ENCODE measurements at regions not wholly inside any gene's neighbourhood (a gene's known extent, or its start where the extent isn't known, plus 50 kb on each side); places are given as distances from the start of the nearest gene placed in this dataset.
A peak's percentile ranks its signal among the peaks of the same experiment; 100 is the strongest.
"Not testable (repeated sequence)": the region's sequence is repeated elsewhere in the genome, so short reads cannot be mapped to it uniquely, and the experiment has no call there.

DNA sequence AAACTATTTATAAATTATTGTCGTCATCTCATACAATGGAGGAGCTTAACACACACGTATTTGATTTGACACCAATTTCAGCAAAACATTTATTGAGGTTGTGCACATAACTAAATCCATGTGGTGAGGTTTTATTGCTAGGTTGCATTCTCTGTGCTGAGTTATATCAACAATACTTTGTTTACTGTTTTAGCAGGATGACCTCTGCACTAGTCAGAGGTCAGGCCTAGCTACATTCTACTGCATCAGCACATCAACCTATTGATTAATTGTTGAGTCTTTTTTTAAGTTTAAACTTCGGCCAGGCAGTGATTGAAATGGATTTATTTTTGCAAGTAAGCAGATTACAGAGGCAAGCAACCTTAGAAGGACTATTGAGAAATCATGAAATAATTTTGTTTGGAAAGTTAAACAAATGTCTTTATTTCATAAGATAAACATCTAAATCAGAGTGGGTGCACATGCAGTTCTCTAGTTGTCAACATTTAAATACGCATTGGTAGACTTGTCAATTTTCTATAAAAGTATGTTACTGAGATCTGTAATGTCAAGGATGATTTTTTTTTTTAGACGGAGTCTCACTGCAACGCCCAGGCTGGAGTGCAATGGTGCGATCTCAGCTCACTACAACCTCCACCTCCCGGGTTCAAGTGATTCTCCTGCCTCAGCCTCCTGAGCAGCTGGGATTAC lies 75.2 kb upstream of the CD28 start:
- peak; percentile 9 for DNase-seq (ENCODE audit: low spot score)

DNA sequence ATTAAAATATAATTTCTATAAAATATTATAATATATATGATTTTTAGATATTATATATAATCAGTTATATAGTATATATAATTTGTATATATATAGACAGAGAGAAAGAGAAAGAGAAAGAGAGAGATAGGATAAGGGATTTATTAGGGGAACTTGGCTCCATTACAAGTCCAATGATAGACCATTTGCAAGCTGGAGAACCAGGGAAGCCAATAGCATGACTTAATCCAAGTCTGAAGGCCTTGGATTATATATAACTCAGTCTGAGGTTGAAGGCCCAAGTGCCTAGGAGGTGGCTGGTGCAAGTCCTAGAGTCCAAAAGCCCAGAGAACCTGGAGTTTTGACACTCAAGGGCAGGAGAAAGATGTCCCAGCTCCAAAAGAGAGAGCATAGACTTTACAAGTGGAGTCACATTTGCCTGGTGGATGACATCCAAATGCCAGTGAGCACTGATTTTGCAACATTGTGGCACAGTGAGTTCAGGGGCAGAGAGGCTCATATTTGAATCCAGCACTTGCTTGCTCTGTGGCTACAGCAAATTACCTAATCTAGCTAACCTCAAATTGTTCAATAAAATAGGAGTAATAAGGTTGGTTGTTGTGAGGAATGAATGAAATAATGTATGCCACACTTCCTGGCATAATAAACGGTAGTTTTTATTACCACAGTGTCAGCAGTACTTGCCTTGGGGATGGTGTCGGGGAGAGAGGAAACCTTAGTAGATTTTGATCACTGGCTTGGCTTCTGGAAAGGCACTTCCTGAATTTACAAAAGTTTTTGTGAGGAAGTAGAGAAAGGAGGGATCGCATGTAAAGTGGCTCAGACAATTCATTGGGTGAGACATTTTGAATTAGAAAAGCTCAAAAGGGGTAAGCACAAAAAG lies 69.6 kb upstream of the CD28 start:
- DNase-seq (ENCODE audit: low spot score), result peak; percentile 32

DNA sequence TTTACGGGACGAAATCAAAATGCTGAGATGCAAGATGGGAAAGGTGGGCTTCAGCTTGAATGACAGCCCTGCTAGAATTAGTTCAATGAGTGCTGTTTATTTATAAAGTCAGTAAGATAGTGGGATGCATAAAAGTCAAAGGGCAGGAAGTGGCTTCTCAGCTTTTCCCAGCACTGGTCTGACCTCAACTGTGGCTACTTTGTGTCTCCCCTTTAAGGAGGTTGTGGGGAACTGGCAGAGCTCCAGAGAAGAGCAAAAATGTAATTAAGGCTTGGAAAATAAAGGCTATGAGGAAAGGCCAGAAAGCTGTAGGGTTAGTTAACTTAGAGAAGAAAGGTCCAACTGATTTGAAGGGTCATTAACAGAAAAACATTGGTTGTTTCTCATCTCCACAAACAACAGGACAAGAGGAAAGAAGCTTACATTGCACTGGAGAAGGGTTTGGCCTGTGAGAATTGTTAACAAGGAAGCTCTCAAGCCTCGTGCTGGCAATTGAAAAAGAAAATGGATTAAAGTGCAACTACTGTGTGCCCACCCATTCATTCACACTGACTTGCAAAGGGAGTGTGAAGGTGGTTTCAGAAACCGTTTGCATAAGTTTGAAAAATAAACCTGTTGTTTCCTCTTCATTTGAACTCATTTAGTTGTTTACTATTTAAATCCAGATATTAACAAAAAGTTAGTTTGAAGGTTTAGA lies 68.8 kb upstream of the CD28 start:
- DNase-seq (ENCODE audit: low spot score), result no peak

DNA sequence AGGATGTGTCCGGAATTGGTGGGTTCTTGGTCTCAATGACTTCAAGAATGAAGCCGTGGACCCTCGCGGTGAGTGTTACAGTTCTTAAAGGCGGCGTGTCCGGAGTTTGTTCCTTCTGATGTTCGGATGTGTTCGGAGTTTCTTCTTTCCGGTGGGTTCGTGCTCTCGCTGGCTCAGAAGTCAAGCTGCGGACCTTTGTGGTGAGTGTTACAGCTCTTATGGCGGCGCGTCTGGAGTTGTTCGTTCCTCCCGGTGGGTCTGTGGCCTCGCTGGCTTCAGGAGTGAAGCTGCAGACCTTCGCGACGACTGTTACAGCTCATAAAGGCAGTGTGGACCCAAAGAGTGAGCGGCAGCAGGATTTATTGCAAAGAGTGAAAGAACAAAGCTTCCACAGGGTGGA lies 64.6 kb upstream of the CD28 start:
- DNase-seq (ENCODE audit: low spot score), result not testable (repeated sequence)

DNA sequence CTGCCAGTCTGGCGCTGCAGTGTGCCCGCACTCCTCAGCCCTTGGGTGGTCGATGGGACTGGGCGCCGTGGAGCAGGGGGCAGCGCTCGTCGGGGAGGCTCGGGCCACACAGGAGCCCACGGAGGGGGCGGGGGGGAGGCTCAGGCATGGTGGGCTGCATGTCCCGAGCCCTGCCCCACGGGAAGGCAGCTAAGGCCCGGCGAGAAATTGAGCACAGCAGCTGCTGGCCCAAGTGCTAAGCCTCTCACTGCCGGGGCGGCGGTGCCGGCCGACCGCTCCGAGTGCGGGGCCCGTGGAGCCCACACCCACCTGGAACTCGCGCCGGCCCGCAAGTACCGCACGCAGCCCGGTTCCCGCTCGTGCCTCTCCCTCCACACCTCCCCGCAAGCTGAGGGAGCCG lies 63.6 kb upstream of the CD28 start:
- not testable (repeated sequence) for DNase-seq (ENCODE audit: low spot score)

DNA sequence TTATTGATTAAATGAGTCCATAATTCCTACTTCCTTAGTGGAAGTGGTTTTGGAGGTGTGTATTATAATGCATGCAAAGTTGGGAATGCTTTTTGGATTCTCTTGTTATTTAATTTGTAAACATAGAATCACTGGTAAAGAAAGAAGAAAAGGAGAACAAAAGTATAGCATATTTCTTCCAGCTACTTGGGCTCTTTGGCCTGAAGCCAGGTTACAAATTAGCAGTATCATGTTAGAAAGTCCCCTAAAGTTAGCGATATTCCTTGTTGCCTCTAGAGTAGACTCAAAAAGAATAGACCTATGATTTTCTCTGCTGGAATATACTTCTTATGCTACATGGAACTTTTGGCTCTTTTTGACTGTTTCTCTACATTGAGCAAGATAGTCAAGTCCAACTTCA lies 60.6 kb upstream of the CD28 start:
- no peak for DNase-seq (ENCODE audit: low spot score)

DNA sequence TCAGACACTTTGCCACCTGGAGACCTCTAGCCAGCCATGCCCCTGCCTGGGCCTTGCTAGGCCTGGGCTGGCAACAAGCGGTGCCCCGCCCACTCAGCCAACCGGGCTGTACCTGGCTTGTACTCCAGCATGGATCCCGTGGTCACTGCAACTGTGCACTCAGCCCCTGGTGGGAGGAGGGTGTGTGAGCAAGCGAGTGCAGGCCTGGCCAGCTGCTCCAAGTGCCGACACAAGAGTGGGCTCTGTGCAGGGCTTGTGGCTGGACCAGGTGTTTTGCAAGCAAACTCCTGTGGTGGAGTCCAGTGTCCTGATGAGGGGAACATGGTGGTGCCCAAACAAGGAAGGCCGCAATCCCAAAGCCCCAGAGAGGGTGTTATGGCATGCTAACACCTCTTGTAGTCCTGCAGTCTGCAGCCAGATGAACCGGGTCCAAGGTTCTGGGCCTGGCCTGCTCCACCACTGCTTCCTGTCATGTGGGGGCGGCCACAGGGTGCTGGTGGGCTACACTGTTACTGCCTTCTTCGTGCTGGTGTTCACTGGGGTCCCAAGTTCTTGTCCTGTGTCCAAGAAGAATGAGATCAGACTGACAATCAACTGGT lies 60.1 kb upstream of the CD28 start:
- DNase-seq (ENCODE audit: low spot score), result no peak

DNA sequence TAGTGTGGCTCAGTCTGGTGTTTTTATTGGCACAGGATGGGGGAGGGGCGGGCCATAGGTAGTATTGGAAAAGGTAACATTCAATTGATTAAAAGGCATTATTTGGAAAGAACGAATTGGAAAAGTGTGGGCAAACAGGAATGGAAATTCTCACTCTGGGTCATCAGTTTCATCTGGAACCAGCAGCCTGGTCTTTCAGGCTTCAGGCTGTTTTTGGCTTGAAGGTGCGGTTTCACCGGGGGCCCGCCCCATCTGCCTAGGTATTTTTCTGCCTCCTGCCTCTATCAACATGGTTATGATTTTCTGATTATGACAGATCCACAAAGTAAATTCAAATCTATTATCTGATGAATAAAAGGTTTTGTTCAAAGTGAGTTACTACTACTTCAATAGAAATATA lies 59.5 kb upstream of the CD28 start:
- no peak for DNase-seq (ENCODE audit: low spot score)

DNA sequence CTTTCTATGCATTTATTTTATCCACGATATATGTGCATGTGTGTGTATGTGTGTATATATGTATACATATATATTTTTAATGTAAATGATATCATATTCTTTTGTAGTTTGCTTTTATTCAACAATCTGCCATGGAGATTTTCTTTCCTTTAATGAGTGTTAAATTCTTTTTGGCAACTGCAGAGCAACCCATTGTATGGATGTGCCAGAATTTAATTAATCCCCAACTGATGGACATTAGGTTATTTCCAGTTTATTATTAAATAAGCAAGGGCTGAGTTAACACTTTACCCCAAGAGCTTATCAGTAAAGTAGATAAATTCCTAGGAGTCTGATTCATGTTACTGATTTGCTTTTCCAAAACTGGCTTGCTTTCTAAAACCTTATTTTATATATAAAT lies 58.9 kb upstream of the CD28 start:
- DNase-seq (ENCODE audit: low spot score), result no peak

DNA sequence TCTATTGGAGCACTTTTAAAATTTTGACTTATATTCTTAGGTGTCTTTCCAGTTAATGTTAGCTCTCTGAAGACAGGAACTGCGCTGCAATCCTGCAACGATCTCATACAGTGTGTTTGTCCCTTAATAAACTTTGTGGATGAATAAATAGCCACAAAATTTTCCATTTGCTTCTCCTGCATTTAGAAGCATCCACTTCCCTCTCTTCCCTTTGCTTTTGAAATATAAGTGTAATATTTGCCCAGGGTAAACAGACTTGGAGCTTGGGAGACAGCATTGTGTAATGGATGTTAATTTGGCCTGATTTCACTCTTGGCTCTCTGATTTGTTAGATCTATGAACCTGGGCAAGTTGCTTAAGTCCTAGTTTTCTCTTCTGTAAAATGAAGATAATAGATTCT lies 58.2 kb upstream of the CD28 start:
- DNase-seq (ENCODE audit: low spot score), result no peak

DNA sequence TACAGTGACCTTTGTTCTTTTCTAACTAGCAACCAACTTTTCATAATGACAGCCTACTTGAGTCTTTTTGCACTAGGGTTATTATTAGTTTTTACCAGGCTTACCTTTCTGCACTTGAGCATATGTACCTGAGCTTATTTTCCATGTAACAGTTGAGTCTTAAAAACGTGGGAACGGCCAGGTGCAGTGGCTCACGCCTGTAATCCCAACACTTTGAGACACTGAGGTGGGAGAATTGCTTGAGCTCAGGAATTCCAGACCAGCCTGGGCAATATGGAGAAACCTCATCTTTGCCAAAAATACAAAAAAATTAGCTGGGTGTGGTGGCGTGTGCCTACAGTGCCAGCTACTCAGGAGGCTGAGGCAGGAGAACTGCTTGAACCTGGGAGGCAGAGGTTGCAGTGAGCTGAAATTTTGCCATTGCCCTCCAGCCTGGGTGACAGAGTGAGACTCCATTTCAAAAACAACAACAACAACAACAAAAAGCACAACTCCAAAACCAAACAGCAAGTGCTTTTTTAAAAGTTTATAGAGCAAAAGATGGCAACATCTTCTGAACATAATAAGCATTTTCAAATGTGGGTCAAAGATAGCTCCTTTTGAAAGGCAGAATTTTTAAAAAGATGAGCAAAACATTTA lies 57.1 kb upstream of the CD28 start:
- DNase-seq (ENCODE audit: low spot score), result no peak

DNA sequence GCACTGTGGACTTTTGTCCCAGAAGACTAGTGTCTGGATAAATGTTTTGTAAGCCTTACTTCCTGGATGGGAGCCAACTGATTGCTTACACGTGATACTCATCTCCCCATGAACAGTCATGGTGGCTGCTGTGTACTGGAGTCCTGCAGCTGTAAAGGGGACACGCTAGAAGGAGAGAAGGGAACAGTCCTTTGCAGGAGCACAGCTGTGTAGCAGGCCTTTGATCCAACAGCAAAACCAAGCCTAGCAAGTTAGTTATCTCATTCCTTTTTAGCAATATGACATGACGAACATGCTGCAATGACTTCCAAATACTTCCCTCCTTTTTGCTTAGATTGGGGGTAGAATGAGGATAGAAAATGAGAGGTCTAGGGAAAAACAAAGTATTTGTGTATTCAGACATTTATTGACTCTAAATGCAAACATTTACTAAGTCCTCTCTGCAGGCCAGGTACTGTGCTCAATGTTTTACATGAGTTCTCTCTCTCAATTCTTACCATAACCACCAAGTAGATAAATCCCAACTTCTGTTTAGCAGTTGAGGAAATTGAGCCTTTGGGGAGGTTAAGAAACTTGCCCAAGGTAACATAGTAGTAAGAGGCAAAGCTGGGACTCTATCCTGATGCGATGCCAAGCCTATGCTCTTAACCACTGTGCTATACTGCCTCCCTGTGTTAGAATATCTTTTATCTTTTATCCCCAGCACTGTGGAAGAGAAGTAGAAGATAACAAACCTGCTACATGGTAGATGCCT lies 55.4 kb upstream of the CD28 start:
- peak; percentile 43 for DNase-seq (ENCODE audit: low spot score)

DNA sequence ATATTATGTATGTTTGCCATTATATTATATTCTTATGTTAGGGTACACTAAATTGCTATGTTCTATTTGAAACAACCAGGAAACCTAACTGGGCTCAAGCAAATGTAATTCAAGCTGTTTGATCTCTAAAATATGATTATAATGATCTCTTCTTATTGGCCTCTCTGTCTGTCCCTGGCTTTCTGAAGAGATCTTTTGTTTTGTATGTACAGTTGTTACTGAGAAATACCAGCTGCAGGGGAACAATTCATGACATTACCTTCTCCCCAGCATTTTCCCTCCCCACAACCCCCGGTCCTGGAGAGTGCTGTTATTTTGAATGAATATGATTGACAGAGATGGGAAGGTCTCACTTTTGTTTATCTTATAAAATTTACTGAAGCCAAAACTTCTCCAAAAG lies 54.8 kb upstream of the CD28 start:
- no peak for DNase-seq (ENCODE audit: low spot score)

DNA sequence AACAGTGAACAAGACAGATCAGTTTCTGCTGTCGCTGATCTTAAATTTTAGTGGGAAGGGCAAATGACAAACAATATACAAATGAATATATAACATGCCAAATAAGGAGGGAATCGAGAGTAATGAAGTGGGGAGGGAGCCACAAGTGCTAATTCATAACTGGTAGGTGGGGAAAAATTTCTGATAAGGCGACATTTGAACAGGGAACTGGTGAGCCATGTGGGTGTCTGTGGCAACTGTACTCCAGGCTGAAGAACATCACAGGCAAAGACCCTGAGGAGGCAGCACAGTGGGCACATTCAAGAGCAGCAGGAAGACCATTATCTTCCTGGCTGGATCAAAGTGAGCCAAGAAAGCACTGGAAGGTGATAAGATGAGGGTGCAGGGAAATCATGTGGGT lies 51.6 kb upstream of the CD28 start:
- DNase-seq (ENCODE audit: low spot score), result no peak

DNA sequence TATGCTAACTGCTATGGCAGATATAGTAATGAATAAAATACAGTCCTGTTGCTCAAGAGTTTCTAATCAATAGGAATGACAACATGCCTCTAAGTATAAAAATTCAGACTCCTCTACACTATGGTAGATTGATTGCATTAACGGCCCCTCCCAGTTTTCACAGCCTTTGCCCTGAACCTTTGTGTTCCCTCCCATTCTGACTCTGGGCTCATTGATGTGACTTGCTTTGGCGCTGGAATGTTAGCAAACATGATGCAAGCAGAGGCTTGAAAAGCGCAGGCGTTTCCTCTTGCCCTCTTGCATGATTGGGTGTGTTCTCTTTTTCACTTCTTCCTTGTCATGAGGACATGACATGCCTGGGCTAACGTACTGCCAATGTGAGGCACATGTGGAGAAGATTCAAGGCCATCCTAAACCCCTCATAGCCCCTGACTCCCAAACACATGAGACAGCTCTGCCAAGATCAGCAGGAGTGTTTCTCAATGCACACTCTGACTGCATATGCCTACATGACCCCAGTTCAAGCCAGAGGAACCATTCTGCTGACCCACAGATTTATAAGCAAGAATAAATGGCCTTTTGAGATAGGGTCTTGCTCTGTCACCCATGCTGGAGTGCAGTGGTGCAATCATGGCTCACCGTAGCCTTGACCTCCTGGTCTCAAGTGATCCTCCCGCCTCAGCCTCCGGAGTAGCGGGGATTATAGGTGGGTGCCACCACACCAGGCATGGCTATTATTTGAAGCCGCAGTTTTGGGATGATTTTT lies 49.7 kb upstream of the CD28 start:
- DNase-seq (ENCODE audit: low spot score), result peak; percentile 55
